HL-60 (cell line): ENCODE measurements at regions not wholly inside any gene's neighbourhood (a gene's known extent, or its start where the extent isn't known, plus 50 kb on each side); places are given as distances from the start of the nearest gene placed in this dataset.

Experiments
- POLR2AphosphoS5 ChIP-seq: IDR thresholded peaks from 2 replicates; pipeline ENCODE4 v1.6.1; 2012; ENCODE audit warnings: low read depth
- SPI1 ChIP-seq: IDR thresholded peaks from 2 replicates; pipeline ENCODE4 v1.6.1; 2012; ENCODE audit warnings: low read depth, mild to moderate bottlenecking, borderline replicate concordance
- TF ChIP-seq, protein P1 (sequence below): IDR thresholded peaks from one replicate; pipeline ENCODE4 v1.5.1; 2011; ENCODE audit warnings: low read length, control low read depth, inconsistent platforms; ENCODE audit not compliant: insufficient read depth
- TF ChIP-seq, protein P2 (sequence below): IDR thresholded peaks from 2 replicates; pipeline ENCODE4 v1.6.1; 2012; ENCODE audit warnings: low read depth; ENCODE audit not compliant: insufficient replicate concordance

DNA sequence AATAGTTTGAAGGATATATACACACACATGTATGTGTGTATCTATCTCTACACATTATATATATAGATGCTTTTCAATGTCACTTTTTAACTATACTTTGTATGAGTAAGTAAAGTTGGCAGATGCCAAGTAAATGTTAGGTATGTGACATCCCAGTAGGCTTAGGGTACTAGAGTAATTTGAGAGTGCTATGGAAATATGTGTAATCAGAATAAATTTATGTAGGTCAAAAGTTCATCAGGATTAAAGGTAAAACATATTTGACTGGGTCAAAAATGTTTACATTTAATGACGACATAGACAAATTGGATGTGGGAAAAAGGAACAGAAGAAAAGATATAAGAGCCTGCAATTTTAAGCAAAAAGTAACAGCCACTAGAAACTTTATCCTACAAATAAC lies 588.8 kb downstream of the ANKRD50 start:
- TF ChIP-seq, protein P1, sequence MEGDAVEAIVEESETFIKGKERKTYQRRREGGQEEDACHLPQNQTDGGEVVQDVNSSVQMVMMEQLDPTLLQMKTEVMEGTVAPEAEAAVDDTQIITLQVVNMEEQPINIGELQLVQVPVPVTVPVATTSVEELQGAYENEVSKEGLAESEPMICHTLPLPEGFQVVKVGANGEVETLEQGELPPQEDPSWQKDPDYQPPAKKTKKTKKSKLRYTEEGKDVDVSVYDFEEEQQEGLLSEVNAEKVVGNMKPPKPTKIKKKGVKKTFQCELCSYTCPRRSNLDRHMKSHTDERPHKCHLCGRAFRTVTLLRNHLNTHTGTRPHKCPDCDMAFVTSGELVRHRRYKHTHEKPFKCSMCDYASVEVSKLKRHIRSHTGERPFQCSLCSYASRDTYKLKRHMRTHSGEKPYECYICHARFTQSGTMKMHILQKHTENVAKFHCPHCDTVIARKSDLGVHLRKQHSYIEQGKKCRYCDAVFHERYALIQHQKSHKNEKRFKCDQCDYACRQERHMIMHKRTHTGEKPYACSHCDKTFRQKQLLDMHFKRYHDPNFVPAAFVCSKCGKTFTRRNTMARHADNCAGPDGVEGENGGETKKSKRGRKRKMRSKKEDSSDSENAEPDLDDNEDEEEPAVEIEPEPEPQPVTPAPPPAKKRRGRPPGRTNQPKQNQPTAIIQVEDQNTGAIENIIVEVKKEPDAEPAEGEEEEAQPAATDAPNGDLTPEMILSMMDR, result no peak
- TF ChIP-seq SPI1 (no peak), POLR2AphosphoS5 (no peak)
- TF ChIP-seq, protein P2, sequence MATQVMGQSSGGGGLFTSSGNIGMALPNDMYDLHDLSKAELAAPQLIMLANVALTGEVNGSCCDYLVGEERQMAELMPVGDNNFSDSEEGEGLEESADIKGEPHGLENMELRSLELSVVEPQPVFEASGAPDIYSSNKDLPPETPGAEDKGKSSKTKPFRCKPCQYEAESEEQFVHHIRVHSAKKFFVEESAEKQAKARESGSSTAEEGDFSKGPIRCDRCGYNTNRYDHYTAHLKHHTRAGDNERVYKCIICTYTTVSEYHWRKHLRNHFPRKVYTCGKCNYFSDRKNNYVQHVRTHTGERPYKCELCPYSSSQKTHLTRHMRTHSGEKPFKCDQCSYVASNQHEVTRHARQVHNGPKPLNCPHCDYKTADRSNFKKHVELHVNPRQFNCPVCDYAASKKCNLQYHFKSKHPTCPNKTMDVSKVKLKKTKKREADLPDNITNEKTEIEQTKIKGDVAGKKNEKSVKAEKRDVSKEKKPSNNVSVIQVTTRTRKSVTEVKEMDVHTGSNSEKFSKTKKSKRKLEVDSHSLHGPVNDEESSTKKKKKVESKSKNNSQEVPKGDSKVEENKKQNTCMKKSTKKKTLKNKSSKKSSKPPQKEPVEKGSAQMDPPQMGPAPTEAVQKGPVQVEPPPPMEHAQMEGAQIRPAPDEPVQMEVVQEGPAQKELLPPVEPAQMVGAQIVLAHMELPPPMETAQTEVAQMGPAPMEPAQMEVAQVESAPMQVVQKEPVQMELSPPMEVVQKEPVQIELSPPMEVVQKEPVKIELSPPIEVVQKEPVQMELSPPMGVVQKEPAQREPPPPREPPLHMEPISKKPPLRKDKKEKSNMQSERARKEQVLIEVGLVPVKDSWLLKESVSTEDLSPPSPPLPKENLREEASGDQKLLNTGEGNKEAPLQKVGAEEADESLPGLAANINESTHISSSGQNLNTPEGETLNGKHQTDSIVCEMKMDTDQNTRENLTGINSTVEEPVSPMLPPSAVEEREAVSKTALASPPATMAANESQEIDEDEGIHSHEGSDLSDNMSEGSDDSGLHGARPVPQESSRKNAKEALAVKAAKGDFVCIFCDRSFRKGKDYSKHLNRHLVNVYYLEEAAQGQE, result no peak
